ENCODE measurements at regions not wholly inside any gene's neighbourhood (a gene's known extent, or its start where the extent isn't known, plus 50 kb on each side); places are given as distances from the start of the nearest gene placed in this dataset.

DNA sequence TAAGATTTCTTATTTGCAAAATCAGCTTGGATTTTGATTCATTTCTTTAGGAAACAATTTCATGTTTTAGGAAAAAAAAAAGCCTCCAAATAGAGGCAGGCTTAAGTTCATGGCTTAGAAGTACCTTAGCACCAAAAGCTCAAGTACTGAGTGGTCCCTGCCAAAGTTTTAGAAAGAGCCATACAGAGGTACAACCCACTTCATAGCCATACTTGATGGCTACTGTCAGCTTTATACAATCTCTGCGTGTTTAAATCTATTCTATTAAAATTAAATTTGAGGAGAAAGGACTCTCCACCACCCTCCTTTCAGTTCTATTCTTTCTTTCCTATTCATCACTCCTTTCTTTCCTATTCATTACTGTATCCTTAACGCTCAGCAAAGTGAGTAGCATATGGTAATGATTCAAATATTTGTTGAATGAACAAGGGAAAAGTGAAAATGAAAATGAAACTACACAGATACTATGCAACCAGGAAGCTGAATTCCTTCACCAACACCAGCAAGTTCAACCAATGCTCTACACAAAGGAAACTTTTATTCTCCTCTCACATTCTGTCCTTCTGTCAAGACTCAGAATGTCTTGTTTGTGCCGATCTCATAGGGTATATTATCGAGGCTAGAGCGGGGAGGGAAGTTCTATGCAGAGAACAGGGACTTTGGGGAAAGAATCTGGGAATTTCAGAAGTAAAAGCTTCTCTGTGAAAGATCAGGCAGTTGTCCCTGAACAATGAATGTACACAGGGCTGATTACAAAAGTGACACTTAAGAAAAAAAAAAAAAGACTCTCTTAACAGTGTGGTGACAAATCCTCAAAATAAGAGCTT lies 138.6 kb upstream of the SPEF2 start:
- peak; percentile 74 for DNase-seq (ENCODE audit: low spot score)

DNA sequence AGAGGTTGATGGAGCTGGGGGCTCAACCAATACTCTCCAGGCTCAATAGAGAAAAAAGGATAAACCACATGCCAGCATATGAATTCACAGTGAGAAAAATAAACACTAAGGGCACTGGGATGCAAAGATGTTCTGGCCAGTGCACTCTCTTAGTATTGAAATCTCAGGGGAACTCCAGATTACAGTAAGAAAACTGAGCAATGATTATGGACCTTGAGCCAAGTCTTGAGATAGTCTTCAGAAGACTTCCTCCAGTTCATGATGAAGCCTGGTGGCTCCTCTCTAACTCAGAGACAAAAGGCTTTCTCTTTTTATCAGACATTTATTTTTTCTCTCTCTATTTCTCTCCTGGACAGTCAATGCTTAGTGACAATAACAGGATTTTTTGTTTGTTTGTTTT lies 139.8 kb upstream of the SPEF2 start:
- DNase-seq (ENCODE audit: low spot score): no peak

DNA sequence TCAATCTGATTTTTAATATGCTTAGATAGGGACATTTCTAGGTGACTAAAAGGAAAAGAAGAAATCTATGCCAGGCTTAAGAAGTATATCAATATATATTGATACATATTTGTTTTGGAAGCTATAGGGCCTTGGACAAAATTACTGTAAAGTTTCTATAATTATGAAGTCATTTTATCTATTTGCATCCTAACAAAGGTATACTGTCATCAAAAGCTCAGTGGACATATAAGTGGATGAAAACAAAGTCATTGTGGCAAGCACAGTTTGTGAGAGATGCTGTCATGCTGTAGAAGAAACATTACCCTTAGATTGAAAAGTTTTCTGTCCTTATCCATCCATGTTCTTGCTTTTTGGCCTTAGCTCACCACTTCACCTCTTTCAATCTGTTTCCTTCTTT lies 140.3 kb upstream of the SPEF2 start:
- DNase-seq (ENCODE audit: low spot score): no peak

DNA sequence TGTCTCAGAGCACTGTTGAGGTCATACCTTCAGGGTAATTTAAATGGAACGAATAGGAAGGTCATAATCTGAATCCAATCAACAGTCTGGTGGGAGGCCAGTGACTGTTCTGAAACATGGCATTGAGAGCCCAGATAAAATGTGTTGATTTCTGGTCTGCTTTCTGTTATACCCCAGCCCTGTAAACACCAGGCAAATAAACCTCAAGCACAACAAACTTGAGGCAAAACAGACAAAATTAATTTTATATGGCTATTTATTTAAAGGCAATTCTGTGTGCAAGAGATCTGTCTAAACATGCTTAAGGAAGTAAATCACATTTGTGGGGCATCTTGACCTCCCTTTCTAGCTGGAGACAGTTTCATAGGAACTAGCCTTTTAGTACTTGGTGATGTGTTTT lies 140.9 kb upstream of the SPEF2 start:
- no peak for DNase-seq (ENCODE audit: low spot score)

DNA sequence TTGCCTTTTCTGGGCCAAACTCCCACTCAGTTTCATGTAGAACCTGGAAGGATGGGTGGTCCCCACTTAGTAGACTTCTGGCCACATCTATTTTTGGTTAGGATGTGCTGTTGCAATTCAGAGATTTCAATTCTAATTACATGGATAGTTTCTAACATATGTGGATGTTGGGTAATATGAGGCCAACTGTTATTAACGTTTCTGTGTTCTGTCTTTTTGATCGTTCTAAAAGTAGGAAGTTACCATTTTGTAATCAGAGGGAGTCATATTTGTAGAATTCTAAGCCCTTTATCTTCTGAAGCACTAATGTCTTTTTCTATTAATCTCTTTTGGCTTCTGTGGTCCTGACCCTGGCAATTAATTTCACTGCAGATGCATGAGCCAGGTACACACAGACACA lies 141.6 kb upstream of the SPEF2 start:
- DNase-seq (ENCODE audit: low spot score): no peak

DNA sequence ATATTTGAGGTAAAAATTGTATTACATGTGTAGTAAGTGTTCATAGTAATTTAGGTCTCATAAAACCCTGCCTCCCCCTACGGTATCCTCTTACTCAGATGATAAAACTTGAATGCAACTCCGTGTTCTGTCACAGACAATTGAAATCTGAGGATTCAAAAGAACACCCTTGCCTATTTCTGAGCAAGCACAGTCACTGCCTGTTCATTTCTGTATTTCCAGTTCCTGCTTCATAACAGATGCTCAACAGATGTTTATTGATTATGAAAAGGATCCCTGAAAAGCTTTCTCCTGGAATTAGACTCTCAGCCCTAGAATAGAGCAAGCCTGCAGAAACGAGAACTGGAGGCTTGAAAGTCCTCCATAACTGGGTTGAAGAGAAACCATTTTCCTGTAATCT lies 144.1 kb upstream of the SPEF2 start:
- DNase-seq (ENCODE audit: low spot score): no peak

DNA sequence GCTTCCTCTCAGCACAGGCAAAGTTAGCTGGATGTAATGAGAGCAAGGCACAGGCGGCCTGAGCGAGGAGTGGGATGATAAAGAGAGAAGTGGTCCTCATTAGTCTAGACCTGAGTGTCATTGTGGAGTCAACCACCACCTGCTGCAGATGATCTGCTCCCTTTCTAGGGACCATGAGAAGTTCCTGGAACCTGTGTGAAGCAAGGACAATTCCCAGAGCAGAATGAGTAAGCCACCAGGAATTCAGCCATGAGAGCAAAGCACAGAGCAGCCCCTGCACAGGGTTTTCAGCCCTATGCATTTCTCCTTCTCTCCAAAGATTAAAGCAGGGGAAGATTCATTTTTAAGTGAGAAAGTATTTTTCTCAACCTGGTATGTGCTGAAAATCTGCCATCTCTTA lies 146.8 kb upstream of the SPEF2 start:
- DNase-seq (ENCODE audit: low spot score): no peak

DNA sequence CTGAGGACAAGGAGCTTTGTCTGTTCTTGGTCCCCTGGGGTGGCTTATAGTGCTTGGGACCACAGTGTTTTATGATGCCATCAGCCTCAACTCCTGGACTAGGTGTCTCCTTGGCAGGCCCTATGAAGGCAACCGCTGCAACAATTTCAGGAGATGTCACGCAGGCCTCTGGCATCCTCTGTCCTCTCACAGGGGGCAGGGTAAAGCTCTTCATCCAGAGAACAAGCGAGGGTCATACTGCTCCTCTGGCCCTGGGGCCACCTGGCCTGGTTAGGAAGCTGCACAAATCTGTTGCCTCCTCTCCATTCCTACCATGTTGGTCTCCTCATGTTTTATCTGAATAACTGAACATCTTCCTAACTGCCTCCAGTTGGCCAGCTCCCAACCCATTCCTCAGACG lies 148.9 kb upstream of the SPEF2 start:
- no peak for DNase-seq (ENCODE audit: low spot score)

DNA sequence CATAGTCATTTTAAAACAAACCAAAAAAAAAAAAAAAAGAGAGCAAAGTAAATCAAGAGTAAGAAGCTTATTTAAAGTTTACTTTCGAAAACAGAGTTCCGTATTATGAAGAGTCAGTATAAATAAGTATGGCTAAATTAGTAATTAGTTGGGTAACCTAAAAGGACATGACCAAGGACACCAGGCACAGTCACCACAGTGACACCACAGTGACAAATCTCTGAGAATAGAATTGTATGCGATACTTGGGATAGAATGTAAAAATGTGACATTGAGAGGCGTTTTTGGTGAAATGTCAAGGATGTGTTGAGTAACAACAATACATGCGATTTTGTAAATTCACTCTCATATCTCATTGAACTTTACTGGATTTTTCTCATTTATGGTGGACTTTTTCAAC lies 150.9 kb upstream of the SPEF2 start:
- no peak for DNase-seq (ENCODE audit: low spot score)

DNA sequence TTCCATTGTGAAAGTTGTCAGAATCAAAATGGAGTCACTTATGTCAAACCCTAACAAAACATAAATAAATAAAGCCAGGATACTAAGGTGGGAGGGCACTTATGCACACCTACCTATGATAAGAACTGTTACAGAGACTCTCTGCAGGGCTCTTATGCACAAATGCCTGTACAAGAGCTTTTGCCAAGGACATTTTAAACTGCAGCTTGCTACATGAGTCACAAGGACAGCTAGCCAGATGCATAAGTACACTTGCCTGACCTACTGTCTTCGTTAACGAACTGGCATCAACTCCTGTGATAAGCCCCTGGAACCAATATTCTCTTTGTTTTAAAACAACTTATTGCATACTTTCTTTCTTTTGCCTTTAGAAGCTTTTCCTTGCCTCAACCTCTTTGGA lies 152.9 kb upstream of the SPEF2 start:
- DNase-seq (ENCODE audit: low spot score): no peak

DNA sequence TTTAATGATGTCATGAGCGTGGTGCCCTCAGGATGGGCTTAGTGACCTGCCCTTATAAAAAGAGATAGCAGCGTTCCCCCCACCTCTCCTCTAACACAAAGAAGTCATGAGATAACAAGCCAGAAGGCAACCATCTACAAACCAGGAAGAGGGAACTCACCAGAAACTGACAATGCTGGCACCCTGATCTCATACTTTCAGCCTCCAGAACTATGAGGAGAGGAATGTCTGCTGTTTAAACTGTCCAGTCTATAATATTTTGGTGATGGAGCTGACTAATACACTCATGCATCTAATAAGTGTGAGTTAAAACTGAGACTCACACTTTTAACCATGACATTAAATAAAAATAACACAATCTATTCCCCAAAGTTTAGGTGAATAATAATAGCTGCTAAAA lies 156.1 kb upstream of the SPEF2 start:
- no peak for DNase-seq (ENCODE audit: low spot score)

DNA sequence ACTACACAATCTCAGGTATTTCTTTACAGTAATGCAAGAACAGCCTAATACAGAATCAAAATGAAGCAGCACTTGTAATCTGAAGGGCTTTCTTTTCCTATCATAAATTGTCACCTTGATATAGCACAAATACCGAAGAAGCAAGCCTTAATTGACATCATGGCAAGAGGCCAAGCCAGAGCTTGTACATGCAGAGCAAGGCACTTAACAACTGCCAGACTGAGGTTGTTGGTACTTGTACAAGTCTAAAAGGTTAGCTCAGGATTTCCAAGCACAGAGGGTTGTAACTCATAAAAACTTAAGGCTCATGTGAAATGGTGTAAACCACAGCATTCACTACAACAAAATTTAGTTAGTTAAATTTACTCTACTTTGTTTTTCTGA lies 158.8 kb upstream of the SPEF2 start:
- no peak for DNase-seq (ENCODE audit: low spot score)

DNA sequence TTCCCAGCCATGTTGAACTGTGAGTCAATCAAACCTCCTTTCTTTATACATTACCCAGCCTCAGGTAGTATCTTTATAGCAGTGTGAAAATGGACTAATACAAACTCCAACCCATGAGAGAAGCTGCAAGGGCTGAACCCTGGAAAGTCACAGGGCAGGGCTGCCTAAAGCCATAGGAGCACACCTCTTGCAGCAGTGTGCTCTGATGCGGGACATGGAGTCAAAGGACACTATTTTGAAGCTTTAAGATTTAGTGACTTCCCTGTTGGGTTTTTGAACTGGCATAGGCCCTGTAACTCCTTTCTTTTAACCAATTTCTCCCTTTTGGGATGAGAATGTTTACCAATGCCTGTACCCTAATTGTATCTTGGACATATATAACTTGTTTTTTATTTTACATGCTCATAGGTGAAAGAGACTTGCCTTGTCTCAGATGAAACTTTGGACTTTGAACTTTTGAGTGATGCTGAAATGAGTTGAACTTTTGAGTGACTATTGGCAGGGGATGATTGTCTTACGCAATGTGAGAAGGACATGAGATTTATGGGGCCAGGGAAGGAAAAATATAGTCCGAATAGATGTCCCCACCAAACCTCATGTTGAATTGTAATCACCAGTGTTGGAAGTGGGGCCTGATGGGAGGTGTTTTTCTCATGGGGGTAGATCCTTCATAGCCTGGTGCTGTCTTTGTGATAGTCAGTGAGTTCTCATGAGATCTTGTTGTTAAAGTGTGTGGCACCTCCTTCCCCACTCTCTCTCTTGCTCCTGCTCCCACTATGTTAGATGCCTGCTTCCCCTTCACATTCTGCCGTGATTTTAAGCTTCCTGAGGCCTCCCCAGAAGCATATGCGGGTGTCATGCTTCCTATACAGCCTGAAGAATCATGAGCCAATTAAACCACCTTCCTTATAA lies 159.5 kb upstream of the SPEF2 start:
- no peak for DNase-seq (ENCODE audit: low spot score)

DNA sequence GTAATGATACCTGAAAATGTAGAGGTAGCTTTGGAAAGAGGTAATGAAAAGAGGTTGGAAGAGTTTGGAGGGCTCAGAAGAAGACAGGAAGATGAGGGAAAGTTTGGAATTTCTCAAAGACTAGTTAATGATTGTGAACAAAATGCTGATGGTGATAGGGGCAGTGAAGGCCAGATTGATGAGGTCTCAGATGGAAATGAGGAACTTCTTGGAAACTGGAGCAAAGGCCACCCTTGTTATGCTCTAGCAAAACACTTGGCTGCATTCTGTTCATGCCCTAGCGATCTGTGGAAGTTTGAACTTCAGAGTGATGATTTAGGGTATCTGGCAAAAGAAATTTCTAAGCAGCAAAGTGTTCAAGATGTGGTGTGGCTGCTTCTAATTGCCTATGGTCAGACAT lies 161.2 kb upstream of the SPEF2 start:
- no peak for DNase-seq (ENCODE audit: low spot score)

DNA sequence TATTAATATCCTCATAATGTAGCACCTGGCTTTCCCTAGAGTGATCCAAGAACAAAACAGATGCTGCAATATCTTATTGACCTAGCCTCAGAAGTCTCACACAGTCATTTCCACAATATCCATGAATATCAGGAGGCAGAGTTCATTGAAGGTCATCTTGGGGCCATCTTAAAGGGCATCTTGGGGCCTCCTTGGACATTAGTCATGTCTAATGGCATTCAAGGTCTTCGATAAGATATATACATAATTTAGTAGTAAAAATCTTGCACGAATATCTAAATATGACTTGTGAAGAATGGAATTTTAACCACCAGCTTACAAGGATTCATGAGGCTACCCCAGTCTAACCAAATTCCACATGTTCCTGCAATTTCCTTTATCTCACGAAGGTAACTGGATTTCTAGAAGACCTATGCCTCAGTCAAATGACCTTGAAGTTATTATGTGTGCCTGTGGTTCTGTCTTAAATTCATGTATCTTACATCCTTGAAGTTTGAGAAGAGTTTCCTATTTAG lies 163.6 kb upstream of the SPEF2 start:
- no peak for DNase-seq (ENCODE audit: low spot score)

DNA sequence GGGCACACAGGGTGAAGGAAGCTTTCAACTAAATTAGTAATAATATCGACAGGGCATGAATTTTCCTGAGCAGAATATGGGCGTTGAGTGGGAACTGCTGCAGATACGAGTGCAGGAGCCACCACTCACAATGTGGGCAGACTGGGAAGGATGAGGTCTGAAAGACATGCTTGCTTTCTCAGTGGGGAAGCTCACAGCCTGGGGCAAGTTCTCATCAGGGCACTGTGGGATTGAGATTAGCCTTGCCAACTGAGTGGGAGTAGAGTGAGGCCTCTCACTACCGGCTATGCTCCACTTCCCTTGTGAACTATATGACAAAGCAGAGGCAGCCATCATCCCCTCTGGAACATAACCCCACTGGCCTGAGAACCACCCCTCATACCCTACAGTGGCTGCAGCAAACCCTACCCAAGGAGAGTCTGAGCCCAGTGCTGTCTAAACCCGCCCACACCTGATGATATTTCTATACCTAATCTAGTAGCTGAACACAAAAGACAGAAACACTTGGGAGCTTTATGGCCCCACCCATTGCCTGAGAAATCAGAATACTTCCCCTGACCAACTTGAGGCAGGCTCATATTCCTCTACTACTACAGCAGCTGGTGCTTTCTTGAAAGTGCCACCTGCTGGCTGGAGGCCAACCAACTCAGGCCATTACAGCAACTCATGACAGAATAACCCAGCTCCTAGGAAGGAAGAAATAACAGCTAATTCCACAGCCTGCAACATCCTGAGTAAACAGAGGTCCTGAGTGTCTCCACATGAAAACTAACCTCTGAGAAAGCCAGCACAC lies 173.7 kb upstream of the SPEF2 start:
- DNase-seq (ENCODE audit: low spot score): no peak

DNA sequence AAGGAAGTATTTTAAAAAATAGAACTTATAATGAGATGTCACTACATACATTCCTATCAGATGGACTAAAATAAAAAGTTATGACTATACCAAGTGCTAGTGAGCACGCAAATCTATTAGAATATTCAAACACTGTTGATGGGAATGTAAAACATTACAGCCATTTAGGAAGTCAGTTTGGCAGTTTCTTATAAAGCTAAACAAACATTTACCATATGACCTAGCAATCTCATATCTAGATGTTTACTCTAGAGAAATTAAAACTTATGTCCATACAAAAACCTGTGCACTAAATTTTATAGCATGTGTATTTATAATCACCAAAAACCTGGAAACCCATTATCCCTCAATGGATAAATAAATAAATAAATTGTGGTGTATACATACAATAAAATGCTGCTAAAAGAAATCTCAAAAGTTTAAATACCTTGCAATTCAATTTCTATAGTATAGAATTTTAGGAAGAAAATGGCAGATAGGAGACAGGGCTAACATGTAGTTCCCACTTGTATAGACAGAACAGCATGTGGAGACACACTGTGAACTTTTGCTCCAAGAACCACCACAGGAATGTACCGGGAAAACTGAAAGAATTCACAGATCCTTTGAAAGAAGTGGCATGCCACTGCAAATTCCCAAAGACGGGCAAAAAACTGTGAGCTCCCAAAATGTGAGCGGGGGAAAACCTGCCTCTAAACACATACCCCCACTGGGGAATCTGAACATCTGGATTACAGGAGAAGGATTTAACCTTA lies 174.6 kb upstream of the SPEF2 start:
- no peak for DNase-seq (ENCODE audit: low spot score)

DNA sequence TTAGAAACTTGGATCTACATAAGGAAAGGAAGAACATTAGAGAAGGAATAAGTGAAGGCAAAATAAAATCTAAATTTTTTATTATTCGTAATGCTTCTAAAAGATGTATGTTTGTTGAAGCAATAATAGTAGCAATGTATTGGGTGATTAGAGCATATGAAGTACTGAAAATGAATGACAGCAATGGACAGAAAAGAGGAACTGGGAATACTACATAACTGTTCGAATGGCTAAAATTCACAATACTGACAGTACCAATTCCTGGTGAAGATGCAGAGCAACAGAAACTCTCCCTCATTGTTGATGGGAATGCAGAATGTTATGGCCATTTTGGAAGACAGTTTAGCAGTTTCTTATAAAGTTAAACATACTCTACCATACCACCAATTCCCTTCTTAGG lies 177.3 kb upstream of the SPEF2 start:
- no peak for DNase-seq (ENCODE audit: low spot score)

DNA sequence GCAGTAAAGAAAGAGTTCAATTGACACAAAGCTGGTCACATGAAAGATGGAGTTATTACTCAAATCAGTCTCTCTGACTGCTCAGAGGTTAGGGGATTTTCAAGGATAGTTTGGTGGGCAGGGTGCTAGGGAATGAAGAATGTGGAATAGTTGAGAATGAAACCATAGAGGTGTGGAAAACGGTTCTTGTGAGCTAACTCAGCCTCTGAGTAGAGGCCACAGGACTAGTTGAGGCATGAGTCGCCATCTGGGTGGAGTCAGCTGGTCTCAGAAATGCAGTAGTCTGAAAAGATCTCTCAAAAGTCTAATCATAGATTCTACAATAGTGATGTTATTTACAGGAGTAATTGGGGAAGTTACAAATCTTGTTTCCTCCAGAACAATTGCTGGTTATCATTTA lies 178.9 kb upstream of the SPEF2 start:
- no peak for DNase-seq (ENCODE audit: low spot score)

DNA sequence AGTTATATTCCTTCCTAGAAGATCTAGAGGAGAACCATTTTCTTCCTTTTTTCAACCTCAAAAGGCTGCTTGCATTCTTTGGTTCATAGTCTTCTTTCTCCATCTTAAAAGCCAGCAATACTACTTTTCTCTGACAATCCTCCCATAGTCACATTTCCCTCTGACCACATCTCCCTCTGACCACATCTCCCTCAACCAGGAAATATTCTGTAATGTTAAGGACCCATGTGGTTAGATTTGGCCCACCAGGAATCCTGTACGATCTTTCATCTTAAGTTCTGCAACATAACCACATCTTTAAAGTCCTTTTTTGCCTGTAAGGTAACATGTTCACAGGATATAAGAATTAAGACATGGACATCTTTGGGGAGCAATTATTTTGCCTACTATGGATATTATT lies 179.4 kb upstream of the SPEF2 start:
- no peak for DNase-seq (ENCODE audit: low spot score)

DNA sequence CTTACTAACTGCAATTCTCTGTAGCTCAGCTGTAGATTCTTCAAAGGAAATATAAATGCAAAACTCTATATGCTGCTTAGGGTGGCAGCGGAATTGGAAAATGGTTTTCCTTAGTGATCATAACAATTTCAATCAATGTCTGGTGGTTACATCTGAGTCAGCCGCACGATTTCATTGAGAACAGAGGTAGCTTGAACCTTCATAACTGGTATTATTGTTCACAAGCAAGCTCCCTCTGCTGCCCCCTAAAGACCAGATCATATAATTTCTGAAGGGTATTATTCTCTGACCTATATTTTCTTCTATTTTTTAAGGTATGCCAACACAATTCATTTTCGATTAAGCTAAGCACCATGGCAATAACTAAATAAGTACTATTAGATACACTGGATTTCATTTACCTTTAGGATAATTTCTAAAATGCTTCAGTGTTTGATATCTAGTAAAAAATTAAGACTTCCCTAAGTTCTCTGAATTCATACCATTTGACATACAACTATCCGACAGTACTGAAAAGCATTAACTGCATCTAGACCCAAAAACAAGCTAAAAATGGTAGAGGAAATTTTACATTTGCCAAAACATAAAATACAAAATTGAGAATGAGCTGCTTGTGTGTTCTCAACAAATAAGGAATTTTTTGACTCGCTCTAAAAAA lies 181.1 kb upstream of the SPEF2 start:
- peak; percentile 48 for DNase-seq (ENCODE audit: low spot score)
